ENCODE measurements at regions not wholly inside any gene's neighbourhood (a gene's known extent, or its start where the extent isn't known, plus 50 kb on each side); places are given as distances from the start of the nearest gene placed in this dataset.
A peak's percentile ranks its signal among the peaks of the same experiment; 100 is the strongest.
"Not testable (repeated sequence)": the region's sequence is repeated elsewhere in the genome, so short reads cannot be mapped to it uniquely, and the experiment has no call there.

DNA sequence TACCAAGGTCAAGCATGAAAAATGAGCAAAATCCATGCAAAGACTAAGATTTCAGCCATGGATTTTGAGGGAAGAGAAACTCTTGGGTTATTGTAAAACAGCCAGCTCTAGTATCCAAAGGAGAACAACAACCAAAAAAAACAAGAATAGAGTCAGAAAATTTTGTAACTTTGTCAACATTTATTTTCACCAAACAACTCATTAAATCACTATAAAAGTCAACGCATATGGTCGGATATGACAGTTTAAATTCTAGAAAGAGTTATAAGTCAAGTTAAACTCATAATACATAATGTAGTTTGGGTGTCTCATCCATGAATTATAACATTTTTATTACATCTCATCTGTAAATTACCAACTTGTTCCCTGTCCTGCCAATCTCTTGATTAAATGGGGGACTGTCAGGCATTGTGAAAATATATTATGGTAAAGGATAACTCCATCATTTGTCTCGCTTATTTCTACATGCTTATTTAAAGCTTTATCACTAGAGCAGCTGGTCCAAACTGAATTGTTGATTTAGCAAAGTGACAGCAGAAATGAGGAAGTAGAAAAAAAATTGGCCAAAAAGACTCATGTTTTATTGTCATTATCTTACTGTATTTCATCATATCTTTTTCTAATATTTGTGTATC lies 224.8 kb upstream of the NOCT start:
- DNase-seq = no peak

DNA sequence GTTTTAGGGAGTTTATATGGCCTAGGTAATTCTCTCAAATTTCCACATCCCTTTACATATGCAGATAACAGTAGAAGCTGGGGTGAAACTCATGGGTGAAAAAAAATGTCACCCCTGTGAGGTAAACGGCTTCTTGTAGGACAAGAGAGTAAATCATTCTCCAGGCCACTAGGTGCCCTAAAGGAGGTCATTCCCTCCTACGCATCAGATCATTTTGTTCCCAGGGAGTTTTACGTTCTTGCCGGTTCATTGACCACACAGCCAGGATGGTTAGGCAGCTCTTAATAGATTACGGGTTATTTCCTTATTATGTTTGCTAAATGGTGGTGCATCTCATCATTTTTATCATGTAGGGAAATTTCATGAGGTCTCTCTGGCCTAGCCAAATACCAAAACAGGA lies 225.8 kb upstream of the NOCT start:
- no peak for DNase-seq

DNA sequence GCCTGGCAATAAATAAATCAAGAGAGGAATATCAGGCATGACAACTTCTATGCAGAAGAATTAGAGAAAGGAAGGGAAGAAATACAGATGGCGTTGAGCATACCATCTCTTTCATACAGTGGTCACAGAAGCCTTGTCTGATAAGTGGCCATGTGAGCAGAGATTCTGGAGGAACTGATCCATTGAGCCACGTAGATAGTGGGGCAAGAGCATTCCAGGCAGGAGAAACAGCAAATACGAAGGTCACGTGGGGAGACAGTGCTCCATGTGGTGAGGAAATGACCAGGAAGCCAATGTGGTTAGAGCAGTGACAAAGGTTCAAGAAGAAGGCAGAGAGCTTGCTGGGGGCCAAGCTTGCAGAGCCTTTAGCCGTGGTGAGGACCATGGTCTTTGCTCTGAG lies 226.7 kb upstream of the NOCT start:
- no peak for DNase-seq

DNA sequence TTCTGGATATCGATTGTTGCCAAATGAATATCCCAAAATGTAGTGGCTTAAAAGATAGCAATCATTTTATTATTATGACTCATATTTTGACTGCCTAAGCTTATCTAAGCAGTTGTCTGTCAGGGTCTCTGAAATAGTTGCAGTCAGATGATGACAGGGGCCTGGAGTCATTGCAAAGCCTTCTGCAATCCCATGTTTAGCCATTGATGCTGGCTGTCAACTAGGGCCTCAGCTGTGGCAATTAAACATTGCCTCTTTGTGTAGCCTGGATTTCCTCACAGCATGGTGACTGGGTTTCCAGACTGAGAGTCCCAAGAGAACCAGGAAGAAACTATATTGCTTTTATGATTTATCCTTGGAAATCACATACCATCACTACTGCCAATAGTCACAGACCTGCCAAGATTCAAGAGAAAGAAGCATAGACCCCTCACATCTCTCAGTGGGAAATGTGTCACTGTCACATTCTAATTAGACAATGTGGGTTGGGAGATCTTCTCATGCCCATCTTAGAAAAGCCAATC lies 227.3 kb upstream of the NOCT start:
- no peak for DNase-seq

DNA sequence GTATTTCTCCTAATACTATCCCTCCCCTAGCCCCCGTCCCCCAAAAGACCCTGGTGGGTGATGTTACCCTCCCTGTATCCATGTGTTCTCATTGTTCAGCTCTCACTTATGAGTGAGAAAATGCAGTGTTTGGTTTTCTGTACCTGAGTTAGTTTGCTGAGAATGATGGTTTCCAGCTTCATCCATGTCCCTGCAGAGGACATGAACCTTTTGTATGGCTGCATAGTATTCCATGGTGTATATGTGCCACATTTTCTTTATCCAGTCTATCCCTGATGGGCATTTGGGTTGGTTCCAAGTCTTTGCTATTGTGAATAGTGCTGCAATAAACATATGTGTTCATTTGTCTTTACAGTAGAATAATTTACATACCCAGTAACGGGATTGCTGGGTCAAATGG lies 235.8 kb upstream of the NOCT start:
- DNase-seq = not testable (repeated sequence)

DNA sequence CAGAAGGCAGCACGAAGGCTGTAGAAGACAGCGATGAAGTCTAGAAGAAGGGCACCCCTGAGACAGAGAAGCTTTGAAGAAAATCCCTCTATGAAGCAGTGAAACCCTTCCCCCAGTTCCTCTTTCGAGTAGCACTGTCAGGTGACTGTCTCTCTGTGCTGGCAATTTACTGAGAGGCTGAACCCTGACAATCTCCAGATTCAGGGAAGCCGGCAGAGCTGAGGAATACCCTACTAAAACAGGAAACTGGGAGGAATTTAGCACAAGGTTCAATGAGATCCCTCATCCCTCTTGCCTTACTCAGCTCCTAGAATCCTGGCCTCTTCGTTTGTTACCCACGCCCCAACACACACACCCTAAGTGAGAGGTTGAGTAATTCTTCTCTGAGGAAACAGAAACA lies 239.7 kb upstream of the NOCT start:
- DNase-seq = peak; percentile 45

DNA sequence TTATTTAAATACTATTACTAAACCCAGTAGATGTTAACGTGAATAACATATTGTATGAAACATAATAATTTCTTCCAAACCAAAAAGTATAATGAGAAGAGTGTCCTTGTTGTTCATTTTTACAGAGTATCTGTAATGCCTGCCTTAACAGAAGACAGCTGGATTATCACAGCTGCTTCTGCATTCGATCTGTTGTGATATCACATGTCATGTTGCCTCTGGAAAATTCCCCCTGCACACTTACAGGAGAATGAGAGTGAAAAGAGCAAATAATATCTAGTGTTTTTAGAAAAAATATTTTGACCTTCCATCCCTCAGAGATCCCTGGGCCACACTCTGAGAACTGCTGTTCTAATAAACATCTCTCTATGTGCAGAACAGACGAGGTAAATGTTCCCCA lies 240.1 kb upstream of the NOCT start:
- DNase-seq = no peak

DNA sequence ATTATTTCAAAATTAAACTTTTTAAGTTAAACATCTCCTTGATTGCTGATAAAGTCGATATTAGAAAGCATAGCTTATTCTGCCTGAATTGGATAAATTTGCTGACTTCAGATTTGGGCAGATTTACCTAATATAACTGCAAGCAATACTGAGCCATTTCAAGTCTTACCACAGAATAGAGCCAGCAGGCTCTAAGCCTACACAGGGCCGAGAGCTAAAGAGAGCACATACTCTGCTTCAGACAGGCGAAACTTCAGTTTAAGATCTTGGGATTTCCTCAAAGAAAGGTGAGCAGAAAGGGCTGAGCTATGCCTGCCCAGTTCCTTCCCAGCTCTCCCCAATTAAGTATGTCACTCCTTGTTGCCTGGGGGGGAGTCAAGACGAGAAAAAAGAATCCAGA lies 240.6 kb upstream of the NOCT start:
- no peak for DNase-seq

DNA sequence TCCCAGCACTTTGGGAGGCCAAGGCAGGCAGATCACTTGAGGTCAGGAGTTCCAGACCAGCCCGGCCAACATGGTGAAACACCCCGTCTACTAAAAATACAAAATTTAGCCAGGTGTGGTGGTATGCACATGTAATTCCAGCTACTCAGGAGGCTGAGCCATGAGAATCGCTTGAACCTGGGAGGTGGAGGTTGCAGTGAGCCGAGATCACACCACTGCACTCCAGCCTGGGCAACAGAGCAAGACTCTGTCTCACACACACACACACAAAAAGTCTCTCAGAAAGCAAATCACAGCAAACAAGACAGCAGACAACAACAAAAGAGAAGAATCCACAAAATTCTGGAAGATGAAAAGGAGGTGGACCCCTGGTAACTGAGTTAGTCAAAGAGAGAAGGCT lies 241.5 kb upstream of the NOCT start:
- DNase-seq = not testable (repeated sequence)

DNA sequence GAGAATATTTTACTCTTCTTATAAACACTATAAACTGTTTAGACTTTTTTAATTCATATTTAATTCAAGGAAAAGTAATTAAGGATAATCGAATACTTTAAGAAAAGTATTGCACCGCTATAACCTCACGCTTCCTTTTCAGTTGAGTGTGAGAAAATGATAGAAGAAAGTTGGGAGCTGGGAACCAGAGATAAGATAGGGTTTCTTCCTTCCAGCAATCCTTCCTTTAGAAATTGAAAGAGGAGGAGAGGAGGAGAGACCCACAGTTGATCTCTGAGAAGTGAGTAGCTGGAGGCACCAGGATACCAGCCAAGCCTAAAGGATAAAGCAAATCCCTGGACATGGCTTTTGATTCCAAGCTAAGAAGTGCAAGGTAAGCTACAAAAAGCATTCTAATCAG lies 242.3 kb upstream of the NOCT start:
- DNase-seq = no peak

DNA sequence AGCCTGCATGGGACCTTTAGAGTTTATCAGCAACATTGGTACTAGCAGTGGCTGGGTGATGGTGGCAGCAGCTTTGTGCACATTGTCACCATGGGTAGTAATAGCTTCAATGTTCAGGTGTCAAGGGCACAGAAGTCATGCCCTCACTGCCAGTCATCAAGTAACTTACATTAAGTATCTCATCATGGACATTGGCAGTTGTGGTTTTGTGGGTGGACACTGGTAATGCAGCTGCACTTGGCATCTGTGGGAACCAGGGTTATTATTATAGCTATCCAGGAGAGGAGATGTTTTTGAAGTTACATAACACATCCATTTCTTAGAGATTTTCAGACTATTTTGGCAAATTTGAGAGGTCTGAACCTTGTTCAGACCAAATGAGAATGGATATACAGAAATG lies 243.2 kb upstream of the NOCT start:
- DNase-seq = no peak

DNA sequence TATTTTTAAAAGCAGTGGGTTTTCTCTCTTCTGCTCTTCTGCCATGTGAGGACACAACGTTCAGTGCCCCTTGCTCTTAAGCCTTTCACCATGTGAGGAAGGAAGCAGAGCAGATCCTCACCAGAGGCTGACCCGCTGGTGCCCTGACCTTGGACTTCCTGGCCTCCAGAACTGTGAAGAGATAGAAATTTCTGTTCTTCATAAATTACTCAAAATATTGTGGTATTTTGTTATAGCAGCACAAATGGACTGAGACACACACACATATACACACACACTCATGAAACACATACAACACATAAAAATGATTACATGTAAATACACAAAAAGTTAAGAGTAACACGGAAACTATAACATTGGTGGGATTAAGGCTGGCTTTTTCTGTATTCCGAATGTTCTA lies 244.8 kb upstream of the NOCT start:
- no peak for DNase-seq

DNA sequence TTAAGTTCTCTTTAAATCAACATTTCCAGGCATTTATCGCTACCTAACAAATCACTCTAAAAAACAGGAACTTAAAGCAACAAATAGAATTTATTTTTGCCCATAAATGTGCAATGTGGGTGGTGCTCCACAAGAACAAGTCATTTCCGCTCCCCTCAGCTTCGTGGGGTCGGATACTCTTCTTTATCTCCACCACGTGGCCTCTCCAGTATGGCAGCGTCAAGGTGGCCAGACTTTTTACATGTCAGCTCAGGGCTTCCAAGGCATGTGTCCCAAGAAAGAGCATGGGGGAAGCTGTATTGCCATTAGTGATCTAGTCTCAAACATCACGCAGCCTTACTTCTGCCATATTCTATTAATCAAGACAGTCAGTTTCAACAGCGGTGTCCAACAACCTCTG lies 249.2 kb upstream of the NOCT start:
- DNase-seq = no peak

DNA sequence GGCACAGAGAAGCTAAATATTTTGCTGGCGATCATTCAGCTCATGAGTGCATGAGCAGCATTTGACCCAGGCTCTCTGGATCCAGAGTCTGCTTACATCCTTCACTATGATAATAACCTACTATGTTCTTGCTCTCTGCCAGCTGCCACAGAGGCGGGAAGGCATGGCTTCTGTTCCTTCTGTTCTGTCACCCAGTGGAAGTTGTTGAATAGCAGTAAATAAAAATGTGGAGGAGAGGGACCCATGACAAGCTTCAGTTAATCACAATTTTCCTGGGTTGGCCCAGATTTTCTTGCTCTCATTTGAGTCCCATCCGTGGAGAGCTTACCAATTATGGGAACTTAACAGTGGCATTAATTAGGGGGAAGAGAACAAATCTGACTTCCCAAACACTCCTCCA lies 250.1 kb upstream of the NOCT start:
- DNase-seq = no peak

DNA sequence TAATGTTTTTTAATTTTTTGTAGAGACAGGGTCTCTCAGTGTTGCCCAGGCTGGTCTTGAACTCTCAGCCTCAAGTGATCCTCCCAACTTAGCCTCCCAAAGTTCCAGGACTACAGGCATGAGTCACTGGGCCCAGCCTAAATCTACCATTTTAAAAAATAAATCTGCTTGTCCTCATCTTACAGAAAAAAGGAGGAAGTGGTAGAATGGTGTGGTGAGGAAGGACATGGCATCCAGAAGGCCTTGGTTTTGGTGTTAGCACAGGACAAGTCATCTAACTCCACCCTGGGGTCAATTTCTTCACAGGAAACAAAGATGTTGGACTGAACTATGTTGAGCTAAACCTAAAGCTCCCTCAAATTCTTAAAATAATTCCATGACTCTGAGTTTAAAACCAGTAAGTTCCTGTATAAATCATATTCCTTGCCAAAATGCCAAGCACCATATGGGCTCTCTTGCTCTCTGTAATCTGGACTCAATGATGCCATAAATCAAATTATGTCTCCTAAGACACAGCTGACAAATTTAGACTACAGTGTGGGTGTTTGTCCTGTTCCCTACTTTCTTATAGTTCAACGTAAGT lies 253.9 kb upstream of the NOCT start:
- DNase-seq = no peak

DNA sequence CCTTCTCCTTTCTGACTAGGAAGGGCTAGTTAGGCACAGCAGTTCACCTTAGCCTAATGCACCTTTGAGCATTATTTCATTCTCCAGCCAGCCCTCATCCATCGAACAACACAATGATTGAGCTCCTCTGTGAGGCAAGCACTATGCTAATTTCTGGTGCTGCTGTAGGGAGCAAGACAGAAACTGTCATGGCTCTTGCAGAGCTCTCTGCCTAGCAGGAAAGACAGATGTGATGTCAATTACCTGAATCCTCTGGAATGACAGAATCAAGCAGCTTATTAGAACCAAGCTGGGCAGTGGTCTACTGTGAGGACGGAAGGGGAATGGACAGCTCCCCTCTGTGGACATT lies 256.1 kb upstream of the NOCT start:
- no peak for DNase-seq

DNA sequence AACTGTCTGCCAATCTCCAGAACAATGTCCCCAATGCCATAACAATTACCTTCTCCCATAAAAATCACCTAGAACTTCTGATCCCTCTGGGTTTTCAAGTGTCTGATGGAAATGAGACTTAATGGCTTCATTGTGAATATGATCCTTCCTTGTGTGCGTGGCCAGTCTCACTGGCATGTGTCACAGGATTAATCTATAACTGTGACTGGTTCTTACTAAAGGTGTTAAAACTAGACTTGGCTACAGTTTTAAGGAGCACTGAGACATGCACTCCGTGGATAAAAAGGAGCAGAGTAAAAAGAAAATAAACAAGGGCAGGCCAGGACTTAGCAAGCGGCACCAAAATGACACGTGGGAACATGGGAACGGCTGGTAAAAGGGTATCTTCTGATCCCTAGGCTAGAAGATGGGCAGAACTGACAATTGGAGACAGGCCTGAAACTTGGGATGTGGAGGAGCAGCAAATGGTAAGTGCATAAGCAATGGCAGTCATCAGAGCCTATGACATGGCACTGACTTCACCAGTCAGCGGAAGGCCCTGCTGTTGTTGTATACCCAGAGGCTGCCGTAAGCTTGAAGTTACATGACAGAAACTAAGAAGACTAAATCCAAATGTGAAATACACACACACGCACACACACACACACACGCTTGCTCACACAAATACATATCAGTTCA lies 256.6 kb upstream of the NOCT start:
- no peak for DNase-seq

DNA sequence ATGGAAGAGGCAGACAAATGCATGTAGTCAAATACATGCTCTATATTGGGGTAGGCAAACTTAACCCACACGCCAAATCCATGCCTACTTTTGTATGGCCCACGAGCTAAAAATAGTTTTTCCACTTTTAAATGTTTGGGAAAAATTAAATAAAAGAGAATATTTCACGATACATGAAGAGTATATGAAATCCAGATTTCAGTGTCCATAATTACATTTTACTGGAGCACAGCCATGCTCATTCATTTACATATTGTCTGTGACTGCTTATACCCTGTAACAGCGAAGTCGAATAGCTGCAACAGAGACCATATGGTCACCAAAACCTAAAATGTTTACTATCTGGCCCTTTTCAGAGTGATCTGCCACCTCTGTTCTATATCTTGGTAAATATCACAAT lies 257.4 kb upstream of the NOCT start:
- DNase-seq = no peak

DNA sequence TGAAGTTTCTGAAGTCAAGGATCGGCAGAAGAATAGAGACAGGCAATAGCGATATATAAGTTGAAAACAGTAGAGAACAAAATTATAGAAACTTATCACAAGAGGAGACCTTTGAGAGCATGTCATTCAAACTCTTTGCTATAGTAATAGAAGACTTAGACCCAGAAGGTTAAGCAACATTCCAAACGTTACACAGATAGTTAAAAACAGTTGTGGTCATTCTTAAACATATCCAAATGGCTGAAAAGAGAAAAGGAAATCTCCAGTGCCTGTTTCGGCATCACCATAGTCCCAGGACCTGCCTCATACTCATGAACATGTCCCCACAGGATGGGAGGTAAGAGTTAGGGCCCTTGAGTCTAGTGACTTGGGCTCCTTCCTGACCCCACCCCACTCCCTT lies 258.1 kb upstream of the NOCT start:
- DNase-seq = no peak

DNA sequence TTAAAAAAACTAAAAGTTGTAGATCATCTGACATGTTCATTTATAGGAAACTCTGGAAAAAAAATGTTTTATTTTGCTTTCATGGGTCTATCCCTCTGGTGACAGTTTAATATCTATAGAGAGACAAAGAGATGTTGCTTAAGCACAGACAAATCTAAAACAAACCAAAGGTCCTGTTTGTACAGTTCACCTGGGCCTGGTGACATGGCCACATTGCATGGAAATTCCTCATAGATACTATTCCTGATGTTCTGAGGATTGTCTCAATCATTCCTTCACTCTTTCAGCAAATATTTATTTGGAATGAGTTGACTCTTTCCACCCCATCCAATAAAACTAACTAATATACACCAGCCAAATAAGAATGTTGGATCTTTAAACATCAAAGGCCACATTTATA lies 259.1 kb upstream of the NOCT start:
- no peak for DNase-seq

DNA sequence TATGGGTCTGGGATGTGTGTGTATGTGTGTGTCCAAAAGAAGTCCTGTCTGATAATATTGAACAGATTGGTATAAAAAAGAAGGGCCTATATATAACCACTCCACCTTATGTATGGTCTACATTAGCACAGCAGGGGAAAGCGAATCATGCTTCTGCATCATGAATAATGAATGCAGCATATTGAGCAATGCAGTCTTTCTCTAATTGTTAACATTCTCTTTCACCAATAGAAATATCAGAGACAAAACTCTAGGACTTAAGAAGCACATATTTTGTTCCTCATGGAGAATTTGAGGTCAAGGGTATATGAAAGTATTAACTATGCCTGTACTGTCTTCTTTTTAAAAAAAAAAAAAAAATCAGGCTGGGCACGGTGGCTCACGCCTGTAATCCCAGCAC lies 264.3 kb upstream of the NOCT start:
- no peak for DNase-seq

DNA sequence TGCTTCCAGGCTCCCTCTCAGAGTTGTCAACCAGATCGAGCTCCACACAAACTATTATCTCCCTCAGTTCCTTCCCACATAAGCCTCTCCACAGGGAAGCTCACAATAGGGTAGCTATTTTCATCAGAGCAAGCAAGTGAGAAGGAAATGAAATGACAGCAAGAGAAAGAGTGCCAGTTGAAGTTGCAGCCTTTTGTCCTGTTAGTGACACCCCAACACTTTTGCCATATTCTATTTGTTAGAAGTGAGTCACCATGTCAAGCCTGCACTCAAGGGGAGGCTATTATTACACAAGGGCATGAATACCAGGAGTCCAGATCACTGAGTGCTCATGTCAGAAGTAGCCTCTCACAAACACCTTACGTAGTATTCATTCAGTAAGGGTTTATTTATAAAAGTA lies 266.3 kb upstream of the NOCT start:
- no peak for DNase-seq

DNA sequence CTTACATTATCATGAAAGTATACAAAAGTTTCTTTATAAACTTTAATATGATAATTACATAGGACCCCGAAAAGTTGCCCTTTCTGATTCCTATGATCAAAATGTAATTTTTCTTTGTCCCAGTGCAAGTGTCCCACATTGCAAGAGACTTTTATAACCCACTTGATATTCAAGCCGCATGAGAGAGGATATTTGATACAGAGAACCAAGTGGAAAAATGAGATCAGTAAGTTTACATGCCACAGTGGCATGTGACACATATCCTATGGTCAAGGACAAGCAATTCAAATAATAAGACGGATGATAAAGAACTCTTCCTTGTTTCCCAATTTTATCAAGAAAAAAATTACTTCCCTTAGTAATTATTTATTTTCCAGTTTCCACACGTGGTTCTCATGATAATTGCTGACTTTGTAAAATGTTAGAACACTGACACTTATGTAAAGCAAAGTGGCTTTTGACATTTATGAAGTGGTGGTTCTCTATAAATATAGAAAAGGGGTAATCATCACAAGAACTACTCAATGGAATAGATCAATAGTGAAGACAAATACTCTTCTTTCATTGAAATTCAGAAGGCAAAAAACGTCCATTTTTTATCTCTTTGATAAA lies 273.7 kb upstream of the NOCT start:
- DNase-seq = no peak
